ENCODE measurements at regions not wholly inside any gene's neighbourhood (a gene's known extent, or its start where the extent isn't known, plus 50 kb on each side); places are given as distances from the start of the nearest gene placed in this dataset.

DNA sequence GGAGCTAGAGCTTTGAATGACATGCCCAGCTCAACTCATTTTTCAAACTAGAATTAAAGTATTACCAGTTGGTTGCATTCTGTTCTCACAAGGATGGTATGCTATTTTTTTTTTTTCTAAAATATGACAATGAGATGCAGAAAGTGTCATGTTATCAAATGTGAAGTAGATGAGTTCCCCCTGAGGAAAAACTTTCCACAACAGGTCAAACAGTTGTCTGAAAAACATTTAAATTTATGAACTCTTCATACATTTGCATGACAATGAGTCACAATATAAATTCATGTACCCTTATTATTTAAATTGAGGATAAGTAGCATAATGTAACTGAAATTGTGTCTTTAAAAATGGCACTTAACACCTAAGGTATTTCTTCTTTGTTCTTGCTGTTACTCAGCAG, 1720.5 kb upstream of the NUDT12 start:
- DNase-seq (ENCODE audit: low read depth), result no peak

DNA sequence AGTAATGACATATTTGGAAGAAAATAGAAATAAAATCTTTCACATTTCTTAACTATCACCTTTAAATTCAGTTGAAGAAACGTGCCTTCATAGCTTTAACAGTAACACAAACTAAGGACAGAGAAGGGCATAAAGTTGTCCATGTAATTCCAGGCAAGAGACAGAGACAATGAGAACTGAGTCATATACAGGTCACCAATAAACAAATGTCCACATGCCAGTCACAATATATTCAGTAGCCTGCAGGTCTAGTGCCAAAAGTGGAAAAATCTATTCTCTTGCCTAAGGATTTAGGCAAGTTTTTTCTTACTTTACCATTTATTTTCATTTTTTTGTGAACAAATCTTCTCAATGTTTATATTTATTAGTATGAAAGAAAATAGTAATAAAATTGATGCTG, 1711.5 kb upstream of the NUDT12 start:
- no peak for DNase-seq (ENCODE audit: low read depth)
- H3K4me3 ChIP-seq (ENCODE audit: low read depth, low read length), result no peak overlapping the region
- TF ChIP-seq, protein P1, sequence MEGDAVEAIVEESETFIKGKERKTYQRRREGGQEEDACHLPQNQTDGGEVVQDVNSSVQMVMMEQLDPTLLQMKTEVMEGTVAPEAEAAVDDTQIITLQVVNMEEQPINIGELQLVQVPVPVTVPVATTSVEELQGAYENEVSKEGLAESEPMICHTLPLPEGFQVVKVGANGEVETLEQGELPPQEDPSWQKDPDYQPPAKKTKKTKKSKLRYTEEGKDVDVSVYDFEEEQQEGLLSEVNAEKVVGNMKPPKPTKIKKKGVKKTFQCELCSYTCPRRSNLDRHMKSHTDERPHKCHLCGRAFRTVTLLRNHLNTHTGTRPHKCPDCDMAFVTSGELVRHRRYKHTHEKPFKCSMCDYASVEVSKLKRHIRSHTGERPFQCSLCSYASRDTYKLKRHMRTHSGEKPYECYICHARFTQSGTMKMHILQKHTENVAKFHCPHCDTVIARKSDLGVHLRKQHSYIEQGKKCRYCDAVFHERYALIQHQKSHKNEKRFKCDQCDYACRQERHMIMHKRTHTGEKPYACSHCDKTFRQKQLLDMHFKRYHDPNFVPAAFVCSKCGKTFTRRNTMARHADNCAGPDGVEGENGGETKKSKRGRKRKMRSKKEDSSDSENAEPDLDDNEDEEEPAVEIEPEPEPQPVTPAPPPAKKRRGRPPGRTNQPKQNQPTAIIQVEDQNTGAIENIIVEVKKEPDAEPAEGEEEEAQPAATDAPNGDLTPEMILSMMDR (IDR thresholded peaks at IDR 0.05; ENCODE audit: low read depth, low read length, missing control alignments), result no peak

More for the DNA sequence above, 1720.5 kb upstream of the NUDT12 start:
- TF ChIP-seq, protein P1 (IDR thresholded peaks at IDR 0.05; ENCODE audit: low read depth, low read length, missing control alignments), result no peak
- no peak overlapping the region for H3K4me3 ChIP-seq (ENCODE audit: low read depth, low read length)

DNA sequence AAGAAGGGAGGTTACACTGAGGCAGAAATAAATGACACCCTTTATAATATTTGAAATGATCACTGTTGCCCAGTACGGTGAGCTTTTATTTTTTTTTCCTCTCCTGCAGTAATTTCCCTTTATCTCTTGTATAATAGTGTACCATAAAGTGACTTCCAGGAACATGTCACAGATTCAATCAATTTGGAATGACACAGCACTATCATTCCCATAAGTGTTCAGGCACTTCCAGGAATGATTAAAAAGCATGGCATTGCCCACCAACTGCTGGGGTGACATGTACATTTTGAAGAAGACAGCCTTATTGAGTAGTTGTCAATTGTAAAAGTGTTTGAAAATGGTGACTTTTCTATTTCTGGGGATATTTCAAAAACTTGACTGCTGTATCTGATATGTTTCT, 1700.9 kb upstream of the NUDT12 start:
- TF ChIP-seq, protein P1 (IDR thresholded peaks at IDR 0.05; ENCODE audit: low read depth, low read length, missing control alignments), result no peak
- no peak overlapping the region for H3K4me3 ChIP-seq (ENCODE audit: low read depth, low read length)
- DNase-seq (ENCODE audit: low read depth), result no peak

DNA sequence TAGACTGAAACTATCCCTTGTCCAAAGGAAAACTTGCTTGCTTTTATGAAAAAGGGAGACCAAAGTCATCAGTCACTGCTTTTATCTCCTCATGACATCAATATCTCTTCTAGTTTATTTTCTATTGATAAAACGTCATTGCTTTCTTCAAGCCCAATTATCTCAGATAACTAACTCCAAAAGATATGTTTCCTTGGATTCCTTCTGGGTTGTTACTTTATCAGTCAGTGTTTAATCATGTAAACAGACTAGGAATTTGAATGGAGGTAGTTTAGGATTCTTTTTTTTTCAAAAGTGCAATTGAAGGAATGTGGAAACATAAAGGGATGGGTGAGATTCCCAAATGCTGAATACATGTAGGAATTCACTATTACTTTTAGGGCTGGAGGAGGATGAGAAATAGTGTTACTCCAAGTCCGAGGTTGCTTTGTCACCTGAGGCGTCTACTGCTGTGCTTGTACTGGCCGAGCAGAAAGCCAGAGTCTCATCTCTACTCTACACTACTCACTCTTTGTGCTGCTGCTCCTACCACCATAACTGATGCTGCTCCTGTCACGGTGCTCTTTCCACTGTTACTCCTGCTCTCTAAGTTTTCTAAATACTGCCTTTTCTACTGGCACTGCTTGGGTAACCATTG, 1697.1 kb upstream of the NUDT12 start:
- DNase-seq (ENCODE audit: low read depth), result no peak
- TF ChIP-seq, protein P1 (IDR thresholded peaks at IDR 0.05; ENCODE audit: low read depth, low read length, missing control alignments), result no peak
- H3K4me3 ChIP-seq (ENCODE audit: low read depth, low read length), result no peak overlapping the region

DNA sequence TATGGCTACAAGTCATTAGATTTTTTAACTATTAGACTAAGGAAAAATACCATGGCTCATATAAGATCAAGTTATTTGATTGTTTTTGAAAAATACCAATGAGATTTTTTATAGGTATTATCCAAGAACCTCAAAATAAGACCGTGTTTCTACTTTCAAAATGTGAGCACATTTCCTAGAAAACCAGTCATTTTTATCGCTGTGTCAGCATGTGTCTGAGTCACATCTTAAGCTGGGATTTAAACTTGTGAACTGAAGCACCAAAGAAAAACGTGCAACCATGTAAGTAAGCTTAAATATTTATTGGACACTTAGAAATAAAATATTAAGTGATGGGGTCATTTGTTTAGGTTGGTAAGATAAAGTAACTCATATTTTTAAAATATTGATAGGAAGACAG, 1676.0 kb upstream of the NUDT12 start:
- DNase-seq (ENCODE audit: low read depth), result no peak
- H3K4me3 ChIP-seq (ENCODE audit: low read depth, low read length), result no peak overlapping the region
- TF ChIP-seq, protein P1 (IDR thresholded peaks at IDR 0.05; ENCODE audit: low read depth, low read length, missing control alignments), result no peak

DNA sequence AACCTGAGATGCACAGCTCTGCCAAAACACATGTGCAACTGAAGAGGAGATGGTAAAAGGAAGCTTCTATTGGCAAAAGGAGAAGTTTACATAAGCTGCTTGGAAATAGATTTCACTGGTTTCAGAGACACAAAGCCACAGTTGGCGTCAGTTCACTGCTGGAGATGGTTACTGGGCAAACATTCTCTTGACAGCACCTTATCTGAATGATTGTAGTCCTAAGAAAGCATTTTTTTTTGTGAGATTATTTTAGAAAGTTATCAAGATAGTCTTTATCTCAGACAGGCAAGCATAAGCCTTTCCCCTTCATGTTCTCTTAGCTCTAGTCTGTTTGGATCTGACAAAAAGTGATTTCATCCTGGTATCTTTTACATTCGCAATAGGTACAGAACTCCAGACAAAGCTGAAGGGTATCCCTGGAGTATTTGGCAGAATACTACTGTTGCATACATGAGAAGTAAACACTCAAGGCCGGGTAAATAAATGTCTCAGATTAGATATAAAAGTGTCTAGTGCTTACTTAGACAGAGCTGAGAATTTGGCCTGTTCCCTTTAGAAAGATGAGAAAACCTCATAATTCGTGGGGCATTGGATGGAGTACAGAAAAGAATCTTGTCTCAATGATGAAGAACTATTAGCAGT, 1668.0 kb upstream of the NUDT12 start:
- no peak overlapping the region for H3K4me3 ChIP-seq (ENCODE audit: low read depth, low read length)
- TF ChIP-seq, protein P1 (IDR thresholded peaks at IDR 0.05; ENCODE audit: low read depth, low read length, missing control alignments), result no peak
- no peak for DNase-seq (ENCODE audit: low read depth)

DNA sequence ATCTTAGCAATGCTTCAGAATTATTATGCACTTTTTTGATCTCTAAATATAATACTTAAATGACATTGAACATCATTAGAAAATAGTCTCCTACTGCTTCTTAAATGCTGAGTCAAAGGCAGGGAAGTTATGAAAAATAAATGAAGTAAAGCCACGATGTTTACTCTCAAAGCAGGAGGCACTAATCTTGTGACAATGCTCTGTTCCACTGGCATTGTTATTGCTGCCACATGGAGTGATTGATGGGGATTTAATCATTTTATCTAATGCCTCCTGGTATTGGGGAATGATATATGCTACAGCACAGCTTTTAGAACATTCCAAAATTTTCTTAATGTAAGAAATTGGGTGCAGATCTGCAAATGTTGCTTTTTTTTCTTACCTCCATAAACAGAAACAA, 1655.4 kb upstream of the NUDT12 start:
- TF ChIP-seq, protein P1 (IDR thresholded peaks at IDR 0.05; ENCODE audit: low read depth, low read length, missing control alignments), result no peak
- DNase-seq (ENCODE audit: low read depth), result no peak
- H3K4me3 ChIP-seq (ENCODE audit: low read depth, low read length), result no peak overlapping the region

Data from GM12864 (cell line).